SK-N-MC (cell line): ENCODE measurements at regions not wholly inside any gene's neighbourhood (a gene's known extent, or its start where the extent isn't known, plus 50 kb on each side); places are given as distances from the start of the nearest gene placed in this dataset.

ENCODE experiments used
- EZH2 ChIP-seq: fragments of 200-600 bp; sonication (generic); IDR thresholded peaks from one replicate; pipeline ENCODE4 v1.6.1; 2017; ENCODE audit warnings: antibody characterized with exemption
- FOXP2 ChIP-seq: optimal IDR thresholded peaks from 2 replicates; pipeline ENCODE3; 2011; ENCODE audit warnings: mild to moderate bottlenecking, moderate library complexity; ENCODE audit not compliant: insufficient read depth; ENCODE audit errors: extremely low read length, control extremely low read depth
- POLR2AphosphoS5 ChIP-seq: IDR thresholded peaks from 2 replicates; pipeline ENCODE4 v1.6.1; 2012; ENCODE audit warnings: mild to moderate bottlenecking, low read depth, low read length, borderline replicate concordance

DNA sequence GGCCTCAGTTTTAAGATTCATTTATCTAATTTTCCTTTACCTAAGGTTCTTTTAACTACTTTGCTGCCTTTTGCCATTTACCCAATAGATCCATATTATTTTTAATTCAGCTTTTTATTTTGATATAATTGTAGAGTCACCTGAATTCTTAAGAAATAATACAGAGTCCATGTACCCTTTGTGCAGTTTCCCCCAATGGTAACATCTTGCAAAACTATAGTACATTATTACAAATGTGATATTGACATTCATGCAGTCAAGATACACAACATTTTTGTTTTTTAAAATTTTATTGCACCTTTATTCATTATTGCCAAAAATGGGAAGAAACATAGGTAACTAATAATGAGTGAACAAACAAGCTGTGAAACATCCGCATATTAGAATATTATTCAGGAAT, 208.7 kb upstream of the WDFY3 start:
- no peak for TF ChIP-seq EZH2
- TF ChIP-seq POLR2AphosphoS5, result no peak
- TF ChIP-seq FOXP2, result no peak
